ENCODE measurements at regions not wholly inside any gene's neighbourhood (a gene's known extent, or its start where the extent isn't known, plus 50 kb on each side); places are given as distances from the start of the nearest gene placed in this dataset.

- H3K4me3 ChIP-seq (ENCODE audit: low read depth, low read length): no peak overlapping the region
- H3K27me3 ChIP-seq (ENCODE audit: control insufficient read depth, insufficient read depth, low read length): no peaks in the 10 kb centered on the region
- no peaks in the 10 kb centered on the region for H3K36me3 ChIP-seq (ENCODE audit: control insufficient read depth, insufficient read depth, low read length)
- no peak for DNase-seq (ENCODE audit: low read depth in 4 of 6, low spot score in 6 of 6)
- no peaks in the 10 kb centered on the region for H3K4me1 ChIP-seq (ENCODE audit: control insufficient read depth, insufficient read depth, low read length)
- peaks cover 2% of the 10 kb centered on the region for H3K9me3 ChIP-seq (ENCODE audit: control insufficient read depth, insufficient read depth, low read length)
- no peak overlapping the region for H3K27ac ChIP-seq (ENCODE audit: low read depth, low read length)
Measured at GRCh38 chr14:28936601-28937000, 170.0 kb downstream of the FOXG1 start.

DNA sequence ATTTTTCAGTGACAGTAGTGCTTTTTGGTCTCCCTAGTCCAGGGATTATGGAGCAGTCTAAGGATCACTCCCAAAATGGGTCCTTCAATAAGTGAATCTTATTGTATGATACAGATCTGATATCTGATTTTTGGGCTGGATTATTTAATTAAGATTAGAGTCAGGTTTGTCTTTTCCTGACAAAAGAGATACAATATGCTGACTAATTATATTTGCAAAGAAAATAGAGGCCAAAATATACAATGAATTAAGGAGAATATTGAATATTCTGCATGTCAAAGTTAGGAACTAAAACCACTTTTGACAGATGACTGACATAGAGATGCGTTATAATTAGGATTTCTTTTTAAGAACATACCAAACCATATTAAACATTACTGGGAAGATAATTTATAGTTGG lies 175.2 kb downstream of the FOXG1 start:
- no peaks in the 10 kb centered on the region for H3K27me3 ChIP-seq (ENCODE audit: control insufficient read depth, insufficient read depth, low read length)
- no peaks in the 10 kb centered on the region for H3K9me3 ChIP-seq (ENCODE audit: control insufficient read depth, insufficient read depth, low read length)
- DNase-seq (ENCODE audit: low read depth in 4 of 6, low spot score in 6 of 6): no peak
- WGBS (ENCODE audit: insufficient coverage): no CpG with 5 or more reads among the region's 1 CpG
- no peaks in the 10 kb centered on the region for H3K36me3 ChIP-seq (ENCODE audit: control insufficient read depth, insufficient read depth, low read length)
- H3K27ac ChIP-seq (ENCODE audit: low read depth, low read length): no peak overlapping the region
- no peaks in the 10 kb centered on the region for H3K4me1 ChIP-seq (ENCODE audit: control insufficient read depth, insufficient read depth, low read length)
- no peak overlapping the region for H3K4me3 ChIP-seq (ENCODE audit: low read depth, low read length)

DNA sequence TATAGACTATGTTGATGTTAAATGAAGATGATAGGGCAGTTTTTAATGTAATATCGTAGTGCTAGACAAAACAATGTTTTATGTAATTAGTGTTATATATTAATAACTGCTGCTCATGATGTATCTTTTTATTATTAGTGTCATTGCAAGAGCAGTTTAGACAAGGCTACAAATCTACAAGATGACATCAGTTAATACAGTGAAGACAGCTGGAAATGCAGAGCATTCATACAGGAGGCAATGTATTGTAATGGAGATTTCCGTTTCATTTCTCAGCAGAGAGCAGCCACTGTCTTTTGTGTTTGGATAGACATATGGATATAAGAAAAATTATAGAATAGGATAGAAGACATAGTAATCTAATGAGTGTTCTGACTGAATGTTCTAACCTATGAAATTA lies 178.0 kb downstream of the FOXG1 start:
- Histone ChIP-seq H3K9me3 (ENCODE audit: control insufficient read depth, insufficient read depth, low read length) (no peaks in the 10 kb centered on the region), H3K4me1 (ENCODE audit: control insufficient read depth, insufficient read depth, low read length) (no peaks in the 10 kb centered on the region)

GRCh38 chr14:28946267-28946666 lies 179.7 kb downstream of the FOXG1 start:
- no CpG with 5 or more reads among the region's 1 CpG for WGBS (ENCODE audit: insufficient coverage)
- no peaks in the 10 kb centered on the region for H3K36me3 ChIP-seq (ENCODE audit: control insufficient read depth, insufficient read depth, low read length)
- no peaks in the 10 kb centered on the region for H3K27me3 ChIP-seq (ENCODE audit: control insufficient read depth, insufficient read depth, low read length)
- no peaks in the 10 kb centered on the region for H3K4me1 ChIP-seq (ENCODE audit: control insufficient read depth, insufficient read depth, low read length)
- H3K4me3 ChIP-seq (ENCODE audit: low read depth, low read length): no peak overlapping the region
- H3K9me3 ChIP-seq (ENCODE audit: control insufficient read depth, insufficient read depth, low read length): no peaks in the 10 kb centered on the region
- DNase-seq (ENCODE audit: low read depth in 4 of 6, low spot score in 6 of 6): no peak
- H3K27ac ChIP-seq (ENCODE audit: low read depth, low read length): no peak overlapping the region

More for the DNA sequence above, 178.0 kb downstream of the FOXG1 start:
- H3K4me3 ChIP-seq (ENCODE audit: low read depth, low read length): no peak overlapping the region
- no peak for DNase-seq (ENCODE audit: low read depth in 4 of 6, low spot score in 6 of 6)
- H3K27me3 ChIP-seq (ENCODE audit: control insufficient read depth, insufficient read depth, low read length): no peaks in the 10 kb centered on the region
- H3K27ac ChIP-seq (ENCODE audit: low read depth, low read length): no peak overlapping the region
- H3K36me3 ChIP-seq (ENCODE audit: control insufficient read depth, insufficient read depth, low read length): no peaks in the 10 kb centered on the region
- WGBS (ENCODE audit: insufficient coverage): no CpG with 5 or more reads among the region's 2 CpGs

GRCh38 chr14:28949503-28949902 lies 182.9 kb downstream of the FOXG1 start:
- WGBS (ENCODE audit: insufficient coverage): 100% methylated on average over 1 of the region's 2 CpGs
- no peaks in the 10 kb centered on the region for H3K36me3 ChIP-seq (ENCODE audit: control insufficient read depth, insufficient read depth, low read length)
- H3K27me3 ChIP-seq (ENCODE audit: control insufficient read depth, insufficient read depth, low read length): no peaks in the 10 kb centered on the region
- no peaks in the 10 kb centered on the region for H3K4me1 ChIP-seq (ENCODE audit: control insufficient read depth, insufficient read depth, low read length)
- no peak overlapping the region for H3K27ac ChIP-seq (ENCODE audit: low read depth, low read length)
- DNase-seq (ENCODE audit: low read depth in 4 of 6, low spot score in 6 of 6): no peak
- no peaks in the 10 kb centered on the region for H3K9me3 ChIP-seq (ENCODE audit: control insufficient read depth, insufficient read depth, low read length)
- no peak overlapping the region for H3K4me3 ChIP-seq (ENCODE audit: low read depth, low read length)

DNA sequence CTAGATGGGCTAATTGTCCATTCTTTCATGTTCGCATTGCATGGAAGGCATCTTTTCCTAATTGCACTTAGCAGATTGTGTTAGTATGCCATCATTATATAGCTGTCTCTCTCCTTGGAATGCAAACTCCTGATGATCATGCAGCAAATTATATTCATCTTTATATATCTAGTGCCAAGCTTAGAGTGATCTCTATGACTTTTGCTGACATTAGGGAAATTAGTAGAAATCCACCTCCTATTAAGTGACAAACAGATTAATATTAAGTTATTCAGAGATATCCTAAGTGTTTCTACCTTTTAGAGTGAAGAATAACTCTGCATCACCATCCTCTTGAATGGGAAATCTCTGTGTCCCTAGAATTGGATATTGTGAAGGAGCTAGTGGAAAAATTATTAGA lies 185.6 kb downstream of the FOXG1 start:
- no peak for DNase-seq (ENCODE audit: low read depth in 4 of 6, low spot score in 6 of 6)
- no peaks in the 10 kb centered on the region for H3K36me3 ChIP-seq (ENCODE audit: control insufficient read depth, insufficient read depth, low read length)
- H3K4me3 ChIP-seq (ENCODE audit: low read depth, low read length): no peak overlapping the region
- H3K4me1 ChIP-seq (ENCODE audit: control insufficient read depth, insufficient read depth, low read length): no peaks in the 10 kb centered on the region
- no peaks in the 10 kb centered on the region for H3K27me3 ChIP-seq (ENCODE audit: control insufficient read depth, insufficient read depth, low read length)
- no peaks in the 10 kb centered on the region for H3K9me3 ChIP-seq (ENCODE audit: control insufficient read depth, insufficient read depth, low read length)
- H3K27ac ChIP-seq (ENCODE audit: low read depth, low read length): no peak overlapping the region
- no CpG with 5 or more reads among the region's 1 CpG for WGBS (ENCODE audit: insufficient coverage)

GRCh38 chr14:28952666-28953065 lies 186.1 kb downstream of the FOXG1 start:
- Histone ChIP-seq H3K27me3 (ENCODE audit: control insufficient read depth, insufficient read depth, low read length) (no peaks in the 10 kb centered on the region), H3K4me3 (ENCODE audit: low read depth, low read length) (no peak overlapping the region), H3K4me1 (ENCODE audit: control insufficient read depth, insufficient read depth, low read length) (no peaks in the 10 kb centered on the region), H3K27ac (ENCODE audit: low read depth, low read length) (no peak overlapping the region), H3K9me3 (ENCODE audit: control insufficient read depth, insufficient read depth, low read length) (no peaks in the 10 kb centered on the region), H3K36me3 (ENCODE audit: control insufficient read depth, insufficient read depth, low read length) (no peaks in the 10 kb centered on the region)
- no peak for DNase-seq (ENCODE audit: low read depth in 4 of 6, low spot score in 6 of 6)

DNA sequence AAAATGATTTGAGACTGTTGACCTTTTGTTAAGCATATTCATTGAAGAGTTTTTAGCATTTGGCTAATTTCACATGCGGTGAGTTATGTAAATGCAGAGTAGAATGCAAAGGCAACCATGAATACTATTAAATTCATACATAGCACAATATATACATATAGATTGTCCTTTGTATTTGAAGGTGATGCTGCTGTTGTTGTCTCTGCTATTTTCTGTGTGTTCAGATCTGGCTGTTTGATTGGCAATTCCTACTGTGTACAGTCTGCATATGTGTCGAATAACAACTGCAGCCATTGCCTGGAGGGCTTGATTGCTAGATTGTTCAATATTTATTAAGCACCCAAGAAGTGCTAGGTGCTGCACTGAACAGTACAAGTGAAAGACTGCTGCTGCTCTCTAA lies 187.4 kb downstream of the FOXG1 start:
- H3K4me1 ChIP-seq (ENCODE audit: control insufficient read depth, insufficient read depth, low read length): no peaks in the 10 kb centered on the region
- WGBS (ENCODE audit: insufficient coverage): 83% methylated on average over 1 of the region's 2 CpGs
- H3K4me3 ChIP-seq (ENCODE audit: low read depth, low read length): no peak overlapping the region
- no peaks in the 10 kb centered on the region for H3K27me3 ChIP-seq (ENCODE audit: control insufficient read depth, insufficient read depth, low read length)
- no peak overlapping the region for H3K27ac ChIP-seq (ENCODE audit: low read depth, low read length)
- no peaks in the 10 kb centered on the region for H3K36me3 ChIP-seq (ENCODE audit: control insufficient read depth, insufficient read depth, low read length)
- no peaks in the 10 kb centered on the region for H3K9me3 ChIP-seq (ENCODE audit: control insufficient read depth, insufficient read depth, low read length)
- no peak for DNase-seq (ENCODE audit: low read depth in 4 of 6, low spot score in 6 of 6)

- Histone ChIP-seq H3K36me3 (ENCODE audit: control insufficient read depth, insufficient read depth, low read length) (no peaks in the 10 kb centered on the region), H3K27ac (ENCODE audit: low read depth, low read length) (no peak overlapping the region), H3K27me3 (ENCODE audit: control insufficient read depth, insufficient read depth, low read length) (no peaks in the 10 kb centered on the region), H3K9me3 (ENCODE audit: control insufficient read depth, insufficient read depth, low read length) (no peaks in the 10 kb centered on the region), H3K4me3 (ENCODE audit: low read depth, low read length) (no peak overlapping the region), H3K4me1 (ENCODE audit: control insufficient read depth, insufficient read depth, low read length) (no peaks in the 10 kb centered on the region)
- DNase-seq (ENCODE audit: low read depth in 4 of 6, low spot score in 6 of 6): no peak
- no CpG with 5 or more reads among the region's 2 CpGs for WGBS (ENCODE audit: insufficient coverage)
Measured at GRCh38 chr14:28966416-28967233, 200.0 kb downstream of the FOXG1 start.

DNA sequence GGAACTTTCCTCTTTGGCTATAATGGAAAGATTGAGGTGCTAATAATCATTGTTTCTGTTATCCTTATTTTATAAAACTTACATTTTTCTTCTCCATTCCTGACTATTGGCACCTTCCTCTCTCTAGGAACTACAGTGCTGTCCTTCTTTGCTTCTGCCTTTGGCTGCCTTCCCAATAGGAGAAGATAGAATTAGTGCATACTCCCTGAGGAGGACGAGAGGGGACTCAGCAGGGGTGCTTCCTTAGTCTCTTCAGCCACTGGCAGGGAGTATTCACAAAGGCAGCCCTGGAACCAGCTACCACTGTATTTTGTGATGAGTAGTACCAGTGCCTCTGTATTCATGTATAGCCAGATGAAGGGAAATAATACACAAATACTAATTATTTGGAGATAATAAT lies 208.5 kb downstream of the FOXG1 start:
- no peaks in the 10 kb centered on the region for H3K27me3 ChIP-seq (ENCODE audit: control insufficient read depth, insufficient read depth, low read length)
- no peak for DNase-seq (ENCODE audit: low read depth in 4 of 6, low spot score in 6 of 6)
- no peaks in the 10 kb centered on the region for H3K4me1 ChIP-seq (ENCODE audit: control insufficient read depth, insufficient read depth, low read length)
- 0% methylated on average over 1 of the region's 1 CpG for WGBS (ENCODE audit: insufficient coverage)
- no peaks in the 10 kb centered on the region for H3K9me3 ChIP-seq (ENCODE audit: control insufficient read depth, insufficient read depth, low read length)
- H3K4me3 ChIP-seq (ENCODE audit: low read depth, low read length): no peak overlapping the region
- H3K36me3 ChIP-seq (ENCODE audit: control insufficient read depth, insufficient read depth, low read length): no peaks in the 10 kb centered on the region
- H3K27ac ChIP-seq (ENCODE audit: low read depth, low read length): no peak overlapping the region
